ENCODE measurements at regions not wholly inside any gene's neighbourhood (a gene's known extent, or its start where the extent isn't known, plus 50 kb on each side); places are given as distances from the start of the nearest gene placed in this dataset.
"Not testable (repeated sequence)": the region's sequence is repeated elsewhere in the genome, so short reads cannot be mapped to it uniquely, and the experiment has no call there.

GRCh38 chr5:71343994-71344393 lies 111.5 kb upstream of the BDP1 start:
- not testable (repeated sequence) for DNase-seq

DNA sequence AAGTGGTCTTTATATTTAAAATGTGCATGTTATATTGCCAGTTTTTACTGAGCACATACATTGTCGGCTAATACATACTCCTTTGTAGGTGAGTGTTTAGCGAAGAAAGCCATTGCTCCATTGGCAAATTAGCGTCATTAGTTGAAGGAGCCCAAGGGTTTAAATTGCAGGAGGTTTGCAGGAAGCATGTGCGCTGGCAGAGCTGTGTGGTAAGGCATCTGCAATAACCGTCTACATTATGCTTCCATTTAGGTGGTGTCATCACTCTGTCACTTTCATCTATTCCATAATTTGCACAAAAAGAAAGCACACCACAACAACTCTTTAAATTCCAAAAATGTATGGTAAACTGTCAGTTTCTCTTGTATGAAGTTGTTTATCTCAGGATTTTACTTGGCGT lies 82.8 kb upstream of the BDP1 start:
- not testable (repeated sequence) for DNase-seq

DNA sequence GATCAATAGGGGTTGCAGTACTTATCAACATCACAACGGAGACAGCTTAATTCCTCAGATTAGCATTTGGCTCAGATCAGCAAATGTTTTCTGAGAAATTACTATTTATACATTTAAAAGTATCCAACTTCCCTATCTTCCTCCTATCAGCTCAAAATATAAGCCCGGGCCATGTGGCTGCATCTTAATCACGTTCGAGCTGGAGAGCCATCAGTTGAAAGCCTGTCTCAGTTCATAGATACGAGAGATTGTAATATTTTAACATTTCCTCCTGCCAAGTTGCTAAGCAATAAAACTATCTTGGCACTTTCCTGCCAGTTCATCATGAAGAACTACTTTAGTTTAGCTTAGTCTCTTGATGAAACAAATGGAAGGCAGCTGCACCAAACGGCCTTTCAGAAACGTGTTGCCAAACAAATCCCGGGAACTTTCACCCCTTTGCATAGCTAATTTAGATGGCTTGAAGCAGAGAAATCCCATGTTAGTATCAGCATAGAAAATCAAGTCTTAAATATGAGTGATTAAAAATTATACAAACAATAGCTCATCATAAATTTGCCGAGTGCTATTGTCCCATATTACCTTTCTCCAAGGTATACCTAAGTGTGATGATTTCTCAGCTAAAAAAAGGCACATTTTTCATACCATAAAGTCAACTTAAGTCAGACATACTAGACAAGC lies 82.3 kb upstream of the BDP1 start:
- DNase-seq: not testable (repeated sequence)

DNA sequence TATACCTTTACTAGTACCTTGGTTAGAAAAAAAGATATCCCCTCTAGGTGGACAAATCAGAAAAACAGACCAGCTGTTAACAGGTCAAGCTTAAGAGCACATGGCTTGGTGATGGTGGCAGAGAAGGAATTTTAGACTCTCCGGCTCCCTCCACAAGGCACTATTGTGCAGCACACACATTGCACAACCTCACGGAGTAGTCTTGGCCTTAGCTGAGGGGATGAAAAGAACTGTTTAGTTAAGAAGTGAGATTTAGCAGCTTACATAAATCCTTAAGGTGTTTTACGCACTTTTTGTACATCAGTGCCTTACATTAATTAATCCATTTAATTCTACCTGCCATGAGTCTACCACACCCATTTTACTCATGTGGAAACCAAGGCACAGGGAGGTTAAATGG lies 71.2 kb upstream of the BDP1 start:
- peak; percentile 10 for DNase-seq

GRCh38 chr5:71384706-71385105 lies 70.7 kb upstream of the BDP1 start:
- DNase-seq: no peak

GRCh38 chr5:71385208-71385607 lies 70.2 kb upstream of the BDP1 start:
- peak; percentile 92 for DNase-seq

- DNase-seq: peak; percentile 55
Observed at GRCh38 chr5:71388184-71388583, 67.3 kb upstream of the BDP1 start.

GRCh38 chr5:71398400-71398799 lies 57.1 kb upstream of the BDP1 start:
- not testable (repeated sequence) for DNase-seq

DNA sequence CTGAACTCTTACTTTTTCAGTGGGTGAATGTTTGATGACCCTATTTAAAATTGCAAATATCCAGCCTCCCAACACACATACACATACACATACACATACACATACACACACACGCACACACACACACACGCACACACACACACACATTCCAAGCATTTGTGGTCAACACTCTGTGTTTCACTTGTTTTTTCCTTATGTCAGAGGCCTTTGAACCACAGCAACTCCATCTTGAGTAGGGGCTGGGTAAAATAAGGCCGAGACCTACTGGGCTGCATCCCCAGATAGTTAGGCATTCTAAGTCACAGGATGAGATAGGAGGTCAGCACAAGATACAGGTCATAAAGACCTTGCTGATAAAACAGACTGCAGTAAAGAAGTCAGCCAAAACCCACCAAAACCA lies 56.6 kb upstream of the BDP1 start:
- DNase-seq: not testable (repeated sequence)

DNA sequence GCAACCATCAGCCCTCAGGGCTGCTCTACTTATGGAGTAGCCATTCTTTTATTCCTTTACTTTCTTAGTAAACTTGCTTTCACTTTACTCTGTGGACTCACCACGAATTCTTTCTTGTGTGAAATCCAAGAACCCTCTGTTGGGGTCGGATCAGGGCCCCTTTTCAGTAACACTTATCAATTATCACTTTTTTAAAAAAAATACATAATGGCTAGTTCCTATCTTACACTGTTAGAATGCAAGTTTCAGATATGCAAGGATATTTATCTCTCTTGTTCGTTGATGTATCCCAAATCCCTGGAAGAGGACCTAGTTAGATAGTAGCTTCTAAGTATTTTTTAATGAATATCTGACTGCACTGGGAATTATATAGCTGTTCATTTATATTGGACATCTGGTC lies 56.0 kb upstream of the BDP1 start:
- DNase-seq: not testable (repeated sequence)

- not testable (repeated sequence) for DNase-seq
Observed at GRCh38 chr5:71400626-71401025, 54.8 kb upstream of the BDP1 start.

- DNase-seq: not testable (repeated sequence)
Observed at GRCh38 chr5:71401150-71401549, 54.3 kb upstream of the BDP1 start.

DNA sequence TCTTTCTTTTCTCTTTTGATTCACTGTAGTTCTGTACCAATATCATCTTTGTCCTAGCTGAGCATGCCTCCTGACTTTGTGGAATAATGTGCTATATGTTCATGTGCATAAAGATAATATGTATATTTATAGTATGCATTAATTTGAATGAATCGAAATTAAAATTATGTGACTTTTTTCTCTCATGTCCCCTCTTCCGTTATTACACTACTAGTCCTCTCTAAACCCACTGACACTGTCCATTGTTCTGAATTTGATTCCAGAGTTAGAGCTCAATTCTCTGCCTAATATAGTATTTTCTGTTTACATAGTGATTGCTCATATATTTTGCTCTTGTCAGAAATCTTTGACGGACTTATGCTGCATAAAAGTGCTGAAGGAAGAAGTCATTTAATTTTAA lies 53.9 kb upstream of the BDP1 start:
- DNase-seq: not testable (repeated sequence)

- DNase-seq: not testable (repeated sequence)
Observed at GRCh38 chr5:71404441-71404840, 51.0 kb upstream of the BDP1 start.

- DNase-seq: not testable (repeated sequence)
Observed at GRCh38 chr5:71404936-71405335, 50.5 kb upstream of the BDP1 start.

Measured in NCI-H226 (cell line).